ENCODE measurements at regions not wholly inside any gene's neighbourhood (a gene's known extent, or its start where the extent isn't known, plus 50 kb on each side); places are given as distances from the start of the nearest gene placed in this dataset.

DNA sequence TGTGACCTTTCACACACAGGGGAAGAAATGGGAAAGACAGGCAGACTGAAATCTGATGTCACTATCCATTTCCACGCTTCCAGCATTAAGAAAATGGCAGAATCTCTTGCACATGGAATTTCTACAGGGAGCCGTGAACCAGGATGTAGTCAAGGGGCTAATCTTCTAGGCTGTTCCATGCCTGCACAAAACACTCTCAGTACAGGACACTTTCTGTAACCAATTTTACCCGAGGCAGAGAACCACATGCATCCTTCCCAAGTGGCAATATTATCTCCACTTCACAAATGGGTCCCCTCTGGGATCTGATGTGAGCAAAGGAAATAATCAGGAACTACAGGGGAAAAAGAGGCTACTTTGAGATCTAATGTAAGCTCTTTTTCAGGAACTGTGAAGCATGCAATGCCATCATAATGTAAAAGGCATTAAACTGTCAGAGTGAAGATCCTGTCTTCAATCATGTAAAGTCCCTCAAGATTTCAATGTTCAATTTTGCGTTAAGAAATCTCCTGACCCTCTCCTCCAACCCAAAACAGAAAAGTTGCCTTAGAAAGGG lies 236.9 kb downstream of the RBM43 start:
- TF ChIP-seq CTCF (IDR thresholded peaks at IDR 0.05): no peak
- no peak for TF ChIP-seq POLR2A (IDR thresholded peaks at IDR 0.05)
